HL-60/S4 treated with retinoic acid at 250 ng/mL for 4 days and 3 days (cell line): ENCODE measurements at regions not wholly inside any gene's neighbourhood (a gene's known extent, or its start where the extent isn't known, plus 50 kb on each side); places are given as distances from the start of the nearest gene placed in this dataset.

ENCODE experiments used
- in situ Hi-C: fragments of 300-500 bp; cut with MboI; formaldehyde crosslinking; loops from 2 replicates; pipeline ENCODE4 v1.7.0; 2022; ENCODE audit warnings: low sequenced_read_pairs

- in situ Hi-C loops, result no loop called here
Measured at GRCh38 chr13:79742923-79743322, 262.0 kb downstream of the NDFIP2 start.

- in situ Hi-C loops, result no loop called here
Measured at GRCh38 chr13:79740991-79741390, 260.0 kb downstream of the NDFIP2 start.

- in situ Hi-C loops, result no loop called here
Measured at GRCh38 chr13:79736356-79736755, 255.4 kb downstream of the NDFIP2 start.

- in situ Hi-C loops, result no loop called here
Measured at GRCh38 chr13:79735228-79735627, 254.3 kb downstream of the NDFIP2 start.

- in situ Hi-C loops, result no loop called here
Measured at GRCh38 chr13:79727086-79727485, 246.1 kb downstream of the NDFIP2 start.

- in situ Hi-C loops, result no loop called here
Measured at GRCh38 chr13:79725841-79726240, 244.9 kb downstream of the NDFIP2 start.

GRCh38 chr13:79724348-79725103 is 243.6 kb downstream of the NDFIP2 start:
- in situ Hi-C loops, result no loop called here

- in situ Hi-C loops, result no loop called here
Measured at GRCh38 chr13:79723519-79724024, 242.6 kb downstream of the NDFIP2 start.

- in situ Hi-C loops, result no loop called here
Measured at GRCh38 chr13:79722885-79723445, 242.0 kb downstream of the NDFIP2 start.

GRCh38 chr13:79716191-79716590 is 235.2 kb downstream of the NDFIP2 start:
- in situ Hi-C loops, result no loop called here

GRCh38 chr13:79711631-79712030 is 230.7 kb downstream of the NDFIP2 start:
- in situ Hi-C loops, result no loop called here

GRCh38 chr13:79710376-79710775 is 229.4 kb downstream of the NDFIP2 start:
- in situ Hi-C loops, result no loop called here

GRCh38 chr13:79709471-79709870 is 228.5 kb downstream of the NDFIP2 start:
- in situ Hi-C loops, result no loop called here

- in situ Hi-C loops, result no loop called here
Measured at GRCh38 chr13:79703772-79704171, 222.8 kb downstream of the NDFIP2 start.

GRCh38 chr13:79695754-79696153 is 214.8 kb downstream of the NDFIP2 start:
- in situ Hi-C loops, result loop anchor here (25.0 kb wide), 2 partner anchors 667 to 1317 kb away; no protein-coding TSS in a partner anchor

- in situ Hi-C loops, result loop anchor here (25.0 kb wide), 2 partner anchors 669 to 1319 kb away; no protein-coding TSS in a partner anchor
Measured at GRCh38 chr13:79692846-79693245, 211.9 kb downstream of the NDFIP2 start.

GRCh38 chr13:79691826-79692225 is 210.9 kb downstream of the NDFIP2 start:
- in situ Hi-C loops, result loop anchor here (25.0 kb wide), 2 partner anchors 670 to 1320 kb away; no protein-coding TSS in a partner anchor

GRCh38 chr13:79688741-79689140 is 207.8 kb downstream of the NDFIP2 start:
- in situ Hi-C loops, result loop anchor here (25.0 kb wide), 2 partner anchors 674 to 1324 kb away; no protein-coding TSS in a partner anchor

GRCh38 chr13:79686441-79686840 is 205.5 kb downstream of the NDFIP2 start:
- in situ Hi-C loops, result loop anchor here (25.0 kb wide), 2 partner anchors 676 to 1326 kb away; no protein-coding TSS in a partner anchor

GRCh38 chr13:79684371-79684770 is 203.4 kb downstream of the NDFIP2 start:
- in situ Hi-C loops, result loop anchor here (25.0 kb wide), 2 partner anchors 678 to 1328 kb away; no protein-coding TSS in a partner anchor

GRCh38 chr13:79682164-79682563 is 201.2 kb downstream of the NDFIP2 start:
- in situ Hi-C loops, result loop anchor here (25.0 kb wide), 2 partner anchors 680 to 1330 kb away; no protein-coding TSS in a partner anchor

GRCh38 chr13:79681069-79681468 is 200.1 kb downstream of the NDFIP2 start:
- in situ Hi-C loops, result loop anchor here (25.0 kb wide), 2 partner anchors 681 to 1331 kb away; no protein-coding TSS in a partner anchor
